ENCODE measurements at regions not wholly inside any gene's neighbourhood (a gene's known extent, or its start where the extent isn't known, plus 50 kb on each side); places are given as distances from the start of the nearest gene placed in this dataset.
"Not testable (repeated sequence)": the region's sequence is repeated elsewhere in the genome, so short reads cannot be mapped to it uniquely, and the experiment has no call there.

GRCh38 chr21:6156712-6157389, 4364.5 kb upstream of the TPTE start:
- not testable (repeated sequence) for TF ChIP-seq CTCF (IDR thresholded peaks at IDR 0.05; ENCODE audit: borderline replicate concordance, extremely low read depth, low read length, poor library complexity, severe bottlenecking); EZH2 (IDR thresholded peaks at IDR 0.05; ENCODE audit: borderline replicate concordance, low read depth, low read length, severe bottlenecking)

All from DND-41 (cell line).